HCT116 (cell line): ENCODE measurements at regions not wholly inside any gene's neighbourhood (a gene's known extent, or its start where the extent isn't known, plus 50 kb on each side); places are given as distances from the start of the nearest gene placed in this dataset.

Experiments
- ATAC-seq: fragments of 200-7000 bp; cut with Tn5 transposase; 2 replicates; pipeline ENCODE4 v1.9.1; 2020; ENCODE audit warnings: mild to moderate bottlenecking, moderate library complexity
- BruUV-seq: library from RNA; stranded (reverse); fragments of 400-500 nt; replicated peaks from 2 replicates; lab custom pipeline; 2021; lab: Mats Ljungman, UMichigan
- CTCF ChIA-PET: fragments of 300-600 bp; sonication (Branson Sonifier 250); formaldehyde crosslinking; loops from one replicate; lab custom pipeline; 2021; ENCODE audit warnings: antibody characterized with exemption; lab: Charles Lee
- POLR2A ChIA-PET: fragments of 300-600, 350-600 bp; sonication (Branson Sonifier 250); formaldehyde crosslinking; loops from one replicate; lab custom pipeline; 2021; ENCODE audit warnings: antibody characterized with exemption; lab: Charles Lee
- RAD21 ChIA-PET, 2 experiments: fragments of 300-600 bp; sonication (Branson Sonifier 250); formaldehyde crosslinking; loops; one replicate each; lab custom pipeline; 2023; ENCODE audit warnings: low total read pairs in 2 of 2; ENCODE audit not compliant: uncharacterized antibody in 2 of 2, unreplicated experiment in 2 of 2, low non-redundant PET in 1 of 2; lab: Charles Lee
- DNase-seq: peaks from one replicate; pipeline ENCODE4 v3.0.0-alpha.2; 2010; ENCODE audit warnings: low read depth, low spot score
- H2AFZ ChIP-seq: fragments of 200-600 bp; shearing (Covaris generic), sonication (generic); 2 replicates; pipeline ENCODE4 v1.6.1; 2017; ENCODE audit warnings: low read depth, mixed run types, mixed read lengths, antibody characterized with exemption, low read length; ENCODE audit not compliant: poor library complexity, severe bottlenecking
- H3K27ac ChIP-seq: 2 replicates; pipeline ENCODE4 v1.5.1; 2012; ENCODE audit warnings: low read depth, low read length
- H3K27me3 ChIP-seq: fragments of 200-600 bp; sonication (generic); 2 replicates; pipeline ENCODE4 v1.6.1; 2016; ENCODE audit warnings: mixed run types, low read length, mixed read lengths; ENCODE audit not compliant: insufficient read depth
- H3K36me3 ChIP-seq, 2 experiments: fragments of 200-500 bp in 1 of 2; fragments of 200-600 bp in 1 of 2; sonication (Bioruptor generic) in 1 of 2; sonication (generic) in 1 of 2; 2 replicates each; pipeline versions ENCODE4 v1.5.1 to v1.6.1; 2014 to 2016; ENCODE audit warnings: low read length in 2 of 2, inconsistent platforms in 1 of 2, mixed read lengths in 1 of 2, mixed run types in 1 of 2; ENCODE audit not compliant: insufficient read depth in 2 of 2, control insufficient read depth in 1 of 2
- H3K4me1 ChIP-seq, 2 experiments: fragments of 200-600 bp in 1 of 2; sonication (generic) in 1 of 2; 2 replicates each; pipeline versions ENCODE4 v1.5.1 to v1.6.1; 2012 to 2017; ENCODE audit warnings: low read length in 2 of 2, inconsistent platforms in 1 of 2, mild to moderate bottlenecking in 1 of 2, mixed read lengths in 1 of 2, mixed run types in 1 of 2, moderate library complexity in 1 of 2; ENCODE audit not compliant: insufficient read depth in 2 of 2, control insufficient read depth in 1 of 2
- H3K4me2 ChIP-seq: fragments of 200-600 bp; sonication (generic); 2 replicates; pipeline ENCODE4 v1.6.1; 2017; ENCODE audit warnings: mixed run types, low read length, mixed read lengths
- H3K4me3 ChIP-seq, 2 experiments: fragments of 200-600 bp in 1 of 2; sonication (generic) in 1 of 2; replicated peaks in 1 of 2; 2 replicates each; pipeline ENCODE4 v1.5.1; 2011 to 2016; ENCODE audit warnings: low read length in 2 of 2, control low read depth in 1 of 2, low read depth in 1 of 2, mild to moderate bottlenecking in 1 of 2, mixed read lengths in 1 of 2, mixed run types in 1 of 2
- H3K79me2 ChIP-seq: fragments of 200-600 bp; sonication (generic); 2 replicates; pipeline ENCODE4 v1.6.1; 2017; ENCODE audit warnings: mild to moderate bottlenecking, mixed run types, low read length, moderate library complexity, mixed read lengths; ENCODE audit not compliant: insufficient read depth
- H3K9ac ChIP-seq: fragments of 200-600 bp; sonication (generic); 2 replicates; pipeline ENCODE4 v1.6.1; 2016; ENCODE audit warnings: low read length, mixed read lengths
- H3K9me2 ChIP-seq: fragments of 200-600 bp; sonication (generic), shearing (Covaris generic); 2 replicates; pipeline ENCODE4 v1.6.1; 2017; ENCODE audit warnings: mixed run types, mild to moderate bottlenecking, moderate library complexity; ENCODE audit not compliant: insufficient read depth
- H3K9me3 ChIP-seq, 2 experiments: fragments of 200-500 bp in 1 of 2; fragments of 200-600 bp in 1 of 2; sonication (Bioruptor generic) in 1 of 2; sonication (generic) in 1 of 2; 2 replicates each; pipeline ENCODE4 v1.6.1; 2014 to 2017; ENCODE audit warnings: low read length in 2 of 2, mixed read lengths in 2 of 2, inconsistent platforms in 1 of 2, low read depth in 1 of 2, mild to moderate bottlenecking in 1 of 2, mixed run types in 1 of 2, moderate library complexity in 1 of 2; ENCODE audit not compliant: control insufficient read depth in 1 of 2, insufficient read depth in 1 of 2
- H4K20me1 ChIP-seq: fragments of 200-600 bp; sonication (generic), shearing (Covaris generic); 2 replicates; pipeline ENCODE4 v1.6.1; 2017; ENCODE audit warnings: mixed run types, mild to moderate bottlenecking, moderate library complexity; ENCODE audit not compliant: insufficient read depth
- EGR1 ChIP-seq: IDR thresholded peaks from 2 replicates; pipeline ENCODE4 v1.6.1; 2012; ENCODE audit warnings: low read depth
- ELF1 ChIP-seq: IDR thresholded peaks from 2 replicates; pipeline ENCODE4 v1.6.1; 2012; ENCODE audit warnings: low read depth, borderline replicate concordance
- EZH2 ChIP-seq: fragments of 200-600 bp; sonication (generic); IDR thresholded peaks from 2 replicates; pipeline ENCODE4 v1.6.1; 2017; ENCODE audit warnings: antibody characterized with exemption, mixed run types
- FOSL1 ChIP-seq: IDR thresholded peaks from 2 replicates; pipeline ENCODE4 v1.6.1; 2012; ENCODE audit warnings: low read depth
- JUND ChIP-seq: IDR thresholded peaks from 2 replicates; pipeline ENCODE4 v1.6.1; 2012
- MAX ChIP-seq: IDR thresholded peaks from 2 replicates; pipeline ENCODE4 v1.6.1; 2012
- REST ChIP-seq: IDR thresholded peaks from 2 replicates; pipeline ENCODE4 v1.6.1; 2012; ENCODE audit warnings: low read depth
- SIN3A ChIP-seq: IDR thresholded peaks from 2 replicates; pipeline ENCODE4 v1.6.1; 2012; ENCODE audit warnings: low read depth
- SP1 ChIP-seq: IDR thresholded peaks from 2 replicates; pipeline ENCODE4 v1.6.1; 2012; ENCODE audit warnings: low read depth
- SRF ChIP-seq: IDR thresholded peaks from 2 replicates; pipeline ENCODE4 v1.6.1; 2012; ENCODE audit warnings: low read depth
- TCF7L2 ChIP-seq: IDR thresholded peaks from 2 replicates; pipeline ENCODE4 v1.7.0; 2011; ENCODE audit warnings: borderline replicate concordance, inconsistent platforms; ENCODE audit not compliant: insufficient read depth, insufficient read length; ENCODE audit errors: extremely low read depth
- YY1 ChIP-seq: IDR thresholded peaks from 2 replicates; pipeline ENCODE4 v1.6.1; 2011; ENCODE audit warnings: low read length, low read depth, moderate library complexity, mild to moderate bottlenecking; ENCODE audit not compliant: insufficient replicate concordance; ENCODE audit errors: extremely low read depth
- ZFX ChIP-seq: fragments of 450-650 bp; IDR thresholded peaks from 2 replicates; pipeline ENCODE4 v1.6.1; 2017
- ZNF274 ChIP-seq: fragments of 200-500 bp; sonication (Bioruptor generic); IDR thresholded peaks from 2 replicates; pipeline ENCODE4 v1.6.1; 2014; ENCODE audit warnings: mild to moderate bottlenecking, low read depth, low read length, inconsistent platforms
- intact Hi-C: fragments of 100-400 bp; cut with micrococcal nuclease; formaldehyde crosslinking; loops from 2 replicates; pipeline ENCODE4 v1.10.0; 2022

GRCh38 chr3:181493423-181493822 is 218.3 kb upstream of the SOX2 start:
- Histone ChIP-seq H3K27me3 (peaks cover 33% of the 10 kb centered on the region), H4K20me1 (no peaks in the 10 kb centered on the region; the same call in 1 of the 2 replicates), H3K4me1 (no peaks in the 10 kb centered on the region), H3K4me3 (no peak overlapping the region), H3K36me3 (no peaks in the 10 kb centered on the region), H3K4me2 (no peak overlapping the region), H3K27ac (no peak overlapping the region), H3K9ac (no peak overlapping the region), H3K79me2 (no peaks in the 10 kb centered on the region), H2AFZ (no peak overlapping the region), H3K9me2 (no peaks in the 10 kb centered on the region), H3K9me3 (no peaks in the 10 kb centered on the region)
- ChIA-PET CTCF (no interaction called here), RAD21 (no interaction called here), POLR2A (no interaction called here)
- intact Hi-C loops: no loop called here
- ATAC-seq (no peak), DNase-seq (no peak)
- no TSS peak for BruUV-seq
- TF ChIP-seq SP1 (no peak), TCF7L2 (no peak), EZH2 (no peak), ZNF274 (no peak), EGR1 (no peak), JUND (no peak), SIN3A (no peak)

GRCh38 chr3:181488536-181488935 is 223.2 kb upstream of the SOX2 start:
- intact Hi-C loops: no loop called here
- Histone ChIP-seq H3K36me3 (no peaks in the 10 kb centered on the region), H3K4me3 (no peak overlapping the region), H3K9ac (no peak overlapping the region), H3K9me3 (no peaks in the 10 kb centered on the region), H3K4me2 (no peak overlapping the region), H2AFZ (no peak overlapping the region), H3K27ac (no peak overlapping the region), H3K79me2 (no peaks in the 10 kb centered on the region), H3K4me1 (no peaks in the 10 kb centered on the region), H4K20me1 (no peaks in the 10 kb centered on the region; the same call in 1 of the 2 replicates), H3K9me2 (no peaks in the 10 kb centered on the region), H3K27me3 (peaks cover 27% of the 10 kb centered on the region; the same call in 1 of the 2 replicates)
- BruUV-seq: no TSS peak
- CTCF ChIA-PET: no interaction called here
- POLR2A ChIA-PET: no interaction called here
- no peak for DNase-seq
- no peak for TF ChIP-seq EZH2
- TF ChIP-seq FOSL1: no peak
- TF ChIP-seq ZFX: no peak
- no peak for TF ChIP-seq TCF7L2
- no peak for TF ChIP-seq ELF1
- no peak for TF ChIP-seq MAX
- TF ChIP-seq YY1: no peak
- no peak for TF ChIP-seq REST
- TF ChIP-seq SRF: no peak
- no peak for ATAC-seq
- RAD21 ChIA-PET: no interaction called here
